GM12878 (cell line): ENCODE measurements at regions not wholly inside any gene's neighbourhood (a gene's known extent, or its start where the extent isn't known, plus 50 kb on each side); places are given as distances from the start of the nearest gene placed in this dataset.

Source experiments
- FOXK2 ChIP-seq: fragments of 450-650 bp; IDR thresholded peaks from 2 replicates; pipeline ENCODE4 v1.6.1; 2017; ENCODE audit warnings: mild to moderate bottlenecking, moderate library complexity
- TF ChIP-seq, protein P1 (sequence below): fragments of 450-650 bp; formaldehyde crosslinking; IDR thresholded peaks from 2 replicates; pipeline ENCODE4 v1.4.0; 2020; ENCODE audit warnings: mild to moderate bottlenecking, moderate library complexity
- TF ChIP-seq, protein P2 (sequence below): fragments of 450-650 bp; IDR thresholded peaks from 2 replicates; pipeline ENCODE4 v1.6.1; 2017; ENCODE audit warnings: mild to moderate bottlenecking
- TF ChIP-seq, protein P3 (sequence below): fragments of 150-350 bp; IDR thresholded peaks from 2 replicates; pipeline ENCODE4 v1.6.1; 2014; ENCODE audit warnings: mild to moderate bottlenecking, low read depth, low read length

DNA sequence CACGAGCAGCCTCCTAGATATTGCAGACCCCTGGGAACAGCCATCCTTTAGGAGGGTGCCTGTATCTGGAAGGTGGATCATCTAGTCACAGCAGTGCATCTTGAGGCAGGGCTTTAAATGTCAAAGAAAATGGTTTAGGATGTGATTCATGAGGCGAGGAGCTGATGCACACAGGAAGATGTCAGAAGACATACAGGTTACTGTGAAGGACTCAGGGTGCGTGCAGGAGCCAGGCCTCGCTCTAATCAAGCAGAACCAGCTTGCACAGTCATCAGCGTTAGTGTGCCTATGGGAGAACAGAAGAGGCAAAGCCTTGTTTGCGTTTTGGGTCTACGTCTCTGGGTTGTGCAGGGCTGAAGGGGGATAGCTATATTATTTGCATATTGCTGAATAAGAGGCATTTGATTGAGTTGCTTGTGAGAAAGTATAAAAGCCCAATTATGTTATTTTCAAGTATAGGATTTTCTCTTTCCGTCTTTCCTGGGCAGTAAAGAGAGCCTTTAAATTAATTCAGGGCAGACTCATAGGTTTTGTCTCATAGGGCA is 77.3 kb upstream of the RPH3A start (continued):
- TF ChIP-seq, protein P1, sequence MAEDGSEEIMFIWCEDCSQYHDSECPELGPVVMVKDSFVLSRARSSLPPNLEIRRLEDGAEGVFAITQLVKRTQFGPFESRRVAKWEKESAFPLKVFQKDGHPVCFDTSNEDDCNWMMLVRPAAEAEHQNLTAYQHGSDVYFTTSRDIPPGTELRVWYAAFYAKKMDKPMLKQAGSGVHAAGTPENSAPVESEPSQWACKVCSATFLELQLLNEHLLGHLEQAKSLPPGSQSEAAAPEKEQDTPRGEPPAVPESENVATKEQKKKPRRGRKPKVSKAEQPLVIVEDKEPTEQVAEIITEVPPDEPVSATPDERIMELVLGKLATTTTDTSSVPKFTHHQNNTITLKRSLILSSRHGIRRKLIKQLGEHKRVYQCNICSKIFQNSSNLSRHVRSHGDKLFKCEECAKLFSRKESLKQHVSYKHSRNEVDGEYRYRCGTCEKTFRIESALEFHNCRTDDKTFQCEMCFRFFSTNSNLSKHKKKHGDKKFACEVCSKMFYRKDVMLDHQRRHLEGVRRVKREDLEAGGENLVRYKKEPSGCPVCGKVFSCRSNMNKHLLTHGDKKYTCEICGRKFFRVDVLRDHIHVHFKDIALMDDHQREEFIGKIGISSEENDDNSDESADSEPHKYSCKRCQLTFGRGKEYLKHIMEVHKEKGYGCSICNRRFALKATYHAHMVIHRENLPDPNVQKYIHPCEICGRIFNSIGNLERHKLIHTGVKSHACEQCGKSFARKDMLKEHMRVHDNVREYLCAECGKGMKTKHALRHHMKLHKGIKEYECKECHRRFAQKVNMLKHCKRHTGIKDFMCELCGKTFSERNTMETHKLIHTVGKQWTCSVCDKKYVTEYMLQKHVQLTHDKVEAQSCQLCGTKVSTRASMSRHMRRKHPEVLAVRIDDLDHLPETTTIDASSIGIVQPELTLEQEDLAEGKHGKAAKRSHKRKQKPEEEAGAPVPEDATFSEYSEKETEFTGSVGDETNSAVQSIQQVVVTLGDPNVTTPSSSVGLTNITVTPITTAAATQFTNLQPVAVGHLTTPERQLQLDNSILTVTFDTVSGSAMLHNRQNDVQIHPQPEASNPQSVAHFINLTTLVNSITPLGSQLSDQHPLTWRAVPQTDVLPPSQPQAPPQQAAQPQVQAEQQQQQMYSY (CRISPR knock-in tag), result no peak
- TF ChIP-seq FOXK2, result no peak
- TF ChIP-seq, protein P2, sequence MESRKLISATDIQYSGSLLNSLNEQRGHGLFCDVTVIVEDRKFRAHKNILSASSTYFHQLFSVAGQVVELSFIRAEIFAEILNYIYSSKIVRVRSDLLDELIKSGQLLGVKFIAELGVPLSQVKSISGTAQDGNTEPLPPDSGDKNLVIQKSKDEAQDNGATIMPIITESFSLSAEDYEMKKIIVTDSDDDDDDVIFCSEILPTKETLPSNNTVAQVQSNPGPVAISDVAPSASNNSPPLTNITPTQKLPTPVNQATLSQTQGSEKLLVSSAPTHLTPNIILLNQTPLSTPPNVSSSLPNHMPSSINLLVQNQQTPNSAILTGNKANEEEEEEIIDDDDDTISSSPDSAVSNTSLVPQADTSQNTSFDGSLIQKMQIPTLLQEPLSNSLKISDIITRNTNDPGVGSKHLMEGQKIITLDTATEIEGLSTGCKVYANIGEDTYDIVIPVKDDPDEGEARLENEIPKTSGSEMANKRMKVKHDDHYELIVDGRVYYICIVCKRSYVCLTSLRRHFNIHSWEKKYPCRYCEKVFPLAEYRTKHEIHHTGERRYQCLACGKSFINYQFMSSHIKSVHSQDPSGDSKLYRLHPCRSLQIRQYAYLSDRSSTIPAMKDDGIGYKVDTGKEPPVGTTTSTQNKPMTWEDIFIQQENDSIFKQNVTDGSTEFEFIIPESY, result no peak
- TF ChIP-seq, protein P3, sequence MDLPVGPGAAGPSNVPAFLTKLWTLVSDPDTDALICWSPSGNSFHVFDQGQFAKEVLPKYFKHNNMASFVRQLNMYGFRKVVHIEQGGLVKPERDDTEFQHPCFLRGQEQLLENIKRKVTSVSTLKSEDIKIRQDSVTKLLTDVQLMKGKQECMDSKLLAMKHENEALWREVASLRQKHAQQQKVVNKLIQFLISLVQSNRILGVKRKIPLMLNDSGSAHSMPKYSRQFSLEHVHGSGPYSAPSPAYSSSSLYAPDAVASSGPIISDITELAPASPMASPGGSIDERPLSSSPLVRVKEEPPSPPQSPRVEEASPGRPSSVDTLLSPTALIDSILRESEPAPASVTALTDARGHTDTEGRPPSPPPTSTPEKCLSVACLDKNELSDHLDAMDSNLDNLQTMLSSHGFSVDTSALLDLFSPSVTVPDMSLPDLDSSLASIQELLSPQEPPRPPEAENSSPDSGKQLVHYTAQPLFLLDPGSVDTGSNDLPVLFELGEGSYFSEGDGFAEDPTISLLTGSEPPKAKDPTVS, result no peak
